GM12801 (cell line): ENCODE measurements at regions not wholly inside any gene's neighbourhood (a gene's known extent, or its start where the extent isn't known, plus 50 kb on each side); places are given as distances from the start of the nearest gene placed in this dataset.

Source experiments
- TF ChIP-seq, protein P1 (sequence below): IDR thresholded peaks from one replicate; pipeline ENCODE4 v1.5.1; 2011; ENCODE audit warnings: control low read depth; ENCODE audit not compliant: insufficient read length; ENCODE audit errors: extremely low read depth

DNA sequence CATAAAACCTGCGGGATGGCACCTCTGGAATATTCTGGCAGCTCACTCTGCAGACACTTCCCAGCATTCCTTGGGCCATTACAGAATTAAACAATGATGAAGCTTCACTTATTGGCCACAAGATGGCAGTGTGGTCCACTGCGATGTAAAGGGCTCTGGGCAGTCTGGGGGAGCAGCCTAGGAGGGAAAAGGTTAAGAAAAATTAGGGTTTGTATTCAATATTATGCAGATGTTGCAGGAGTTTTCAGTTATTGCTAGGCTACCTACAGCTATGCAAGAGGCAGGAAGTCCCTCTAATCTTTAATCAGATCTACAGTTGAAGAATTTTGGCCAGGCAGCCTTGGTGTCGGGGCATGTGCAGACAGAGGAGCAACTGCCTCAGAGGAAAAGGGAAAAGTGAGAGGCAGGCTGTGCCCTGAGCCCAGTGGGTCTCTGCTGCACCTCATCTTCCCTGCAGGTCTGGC is 233.2 kb upstream of the PRSS1 start:
- TF ChIP-seq, protein P1, sequence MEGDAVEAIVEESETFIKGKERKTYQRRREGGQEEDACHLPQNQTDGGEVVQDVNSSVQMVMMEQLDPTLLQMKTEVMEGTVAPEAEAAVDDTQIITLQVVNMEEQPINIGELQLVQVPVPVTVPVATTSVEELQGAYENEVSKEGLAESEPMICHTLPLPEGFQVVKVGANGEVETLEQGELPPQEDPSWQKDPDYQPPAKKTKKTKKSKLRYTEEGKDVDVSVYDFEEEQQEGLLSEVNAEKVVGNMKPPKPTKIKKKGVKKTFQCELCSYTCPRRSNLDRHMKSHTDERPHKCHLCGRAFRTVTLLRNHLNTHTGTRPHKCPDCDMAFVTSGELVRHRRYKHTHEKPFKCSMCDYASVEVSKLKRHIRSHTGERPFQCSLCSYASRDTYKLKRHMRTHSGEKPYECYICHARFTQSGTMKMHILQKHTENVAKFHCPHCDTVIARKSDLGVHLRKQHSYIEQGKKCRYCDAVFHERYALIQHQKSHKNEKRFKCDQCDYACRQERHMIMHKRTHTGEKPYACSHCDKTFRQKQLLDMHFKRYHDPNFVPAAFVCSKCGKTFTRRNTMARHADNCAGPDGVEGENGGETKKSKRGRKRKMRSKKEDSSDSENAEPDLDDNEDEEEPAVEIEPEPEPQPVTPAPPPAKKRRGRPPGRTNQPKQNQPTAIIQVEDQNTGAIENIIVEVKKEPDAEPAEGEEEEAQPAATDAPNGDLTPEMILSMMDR = no peak

- TF ChIP-seq, protein P1 = no peak
Measured at GRCh38 chr7:142513178-142513955, 235.9 kb upstream of the PRSS1 start.

GRCh38 chr7:142511801-142512200 is 237.5 kb upstream of the PRSS1 start:
- TF ChIP-seq, protein P1 = no peak

GRCh38 chr7:142511374-142511773 is 237.9 kb upstream of the PRSS1 start:
- TF ChIP-seq, protein P1 = no peak

GRCh38 chr7:142508251-142508650 is 241.0 kb upstream of the PRSS1 start:
- TF ChIP-seq, protein P1 = no peak

GRCh38 chr7:142507799-142508198 is 241.5 kb upstream of the PRSS1 start:
- TF ChIP-seq, protein P1 = no peak

GRCh38 chr7:142506601-142507000 is 242.7 kb upstream of the PRSS1 start:
- TF ChIP-seq, protein P1 = no peak
